ENCODE measurements at regions not wholly inside any gene's neighbourhood (a gene's known extent, or its start where the extent isn't known, plus 50 kb on each side); places are given as distances from the start of the nearest gene placed in this dataset.

GRCh38 chr5:142421621-142422397, 97.0 kb upstream of the SPRY4 start:
- TF ChIP-seq, protein P1, sequence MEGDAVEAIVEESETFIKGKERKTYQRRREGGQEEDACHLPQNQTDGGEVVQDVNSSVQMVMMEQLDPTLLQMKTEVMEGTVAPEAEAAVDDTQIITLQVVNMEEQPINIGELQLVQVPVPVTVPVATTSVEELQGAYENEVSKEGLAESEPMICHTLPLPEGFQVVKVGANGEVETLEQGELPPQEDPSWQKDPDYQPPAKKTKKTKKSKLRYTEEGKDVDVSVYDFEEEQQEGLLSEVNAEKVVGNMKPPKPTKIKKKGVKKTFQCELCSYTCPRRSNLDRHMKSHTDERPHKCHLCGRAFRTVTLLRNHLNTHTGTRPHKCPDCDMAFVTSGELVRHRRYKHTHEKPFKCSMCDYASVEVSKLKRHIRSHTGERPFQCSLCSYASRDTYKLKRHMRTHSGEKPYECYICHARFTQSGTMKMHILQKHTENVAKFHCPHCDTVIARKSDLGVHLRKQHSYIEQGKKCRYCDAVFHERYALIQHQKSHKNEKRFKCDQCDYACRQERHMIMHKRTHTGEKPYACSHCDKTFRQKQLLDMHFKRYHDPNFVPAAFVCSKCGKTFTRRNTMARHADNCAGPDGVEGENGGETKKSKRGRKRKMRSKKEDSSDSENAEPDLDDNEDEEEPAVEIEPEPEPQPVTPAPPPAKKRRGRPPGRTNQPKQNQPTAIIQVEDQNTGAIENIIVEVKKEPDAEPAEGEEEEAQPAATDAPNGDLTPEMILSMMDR (IDR thresholded peaks at IDR 0.05): no peak
- no peak for TF ChIP-seq POLR2A (IDR thresholded peaks at IDR 0.05)

All from thyroid gland (tissue), 4 donors.